Neural cell (in vitro differentiated cells): ENCODE measurements at regions not wholly inside any gene's neighbourhood (a gene's known extent, or its start where the extent isn't known, plus 50 kb on each side); places are given as distances from the start of the nearest gene placed in this dataset.

Experiments
- EZH2 ChIP-seq: fragments of 200-600, 300-800 bp; shearing (Covaris generic), sonication (generic); IDR thresholded peaks from 2 replicates; pipeline ENCODE4 v1.6.1; 2014; ENCODE audit warnings: antibody characterized with exemption, low read length, borderline replicate concordance, mild to moderate bottlenecking; ENCODE audit not compliant: insufficient read depth, poor library complexity, severe bottlenecking
- RAD21 ChIP-seq: fragments of 450-650 bp; conservative IDR thresholded peaks from 2 replicates; pipeline ENCODE4 v1.6.1; 2014; ENCODE audit warnings: antibody characterized with exemption, mild to moderate bottlenecking, moderate library complexity
- TF ChIP-seq, protein P1 (sequence below): fragments of 450-650 bp; IDR thresholded peaks from 2 replicates; pipeline ENCODE4 v1.5.1; 2014; ENCODE audit warnings: antibody characterized with exemption, mild to moderate bottlenecking, moderate library complexity; ENCODE audit not compliant: poor library complexity, severe bottlenecking
- TF ChIP-seq, protein P2 (sequence below): IDR thresholded peaks from 2 replicates; pipeline ENCODE4 v1.6.1; 2012; ENCODE audit warnings: borderline replicate concordance

DNA sequence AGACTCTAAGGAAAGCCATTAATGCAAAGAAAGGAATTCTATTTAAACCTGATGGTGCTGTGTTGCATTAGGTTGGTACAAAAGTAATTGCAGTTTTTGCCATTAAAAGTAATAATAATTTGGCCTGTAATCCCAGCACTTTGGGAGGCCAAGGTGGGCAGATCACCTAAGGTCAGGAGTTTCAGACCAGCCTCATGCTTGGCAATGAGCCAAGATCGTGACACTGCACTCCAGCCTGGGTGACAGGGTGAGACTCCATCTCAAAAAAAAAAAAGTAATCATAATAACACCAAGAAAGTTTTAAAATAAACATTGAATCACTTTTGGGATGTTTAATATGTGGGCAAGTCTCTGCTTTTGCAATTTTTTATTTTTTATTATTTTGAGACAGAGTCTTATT is 107.3 kb upstream of the FRMD4A start:
- TF ChIP-seq, protein P1, sequence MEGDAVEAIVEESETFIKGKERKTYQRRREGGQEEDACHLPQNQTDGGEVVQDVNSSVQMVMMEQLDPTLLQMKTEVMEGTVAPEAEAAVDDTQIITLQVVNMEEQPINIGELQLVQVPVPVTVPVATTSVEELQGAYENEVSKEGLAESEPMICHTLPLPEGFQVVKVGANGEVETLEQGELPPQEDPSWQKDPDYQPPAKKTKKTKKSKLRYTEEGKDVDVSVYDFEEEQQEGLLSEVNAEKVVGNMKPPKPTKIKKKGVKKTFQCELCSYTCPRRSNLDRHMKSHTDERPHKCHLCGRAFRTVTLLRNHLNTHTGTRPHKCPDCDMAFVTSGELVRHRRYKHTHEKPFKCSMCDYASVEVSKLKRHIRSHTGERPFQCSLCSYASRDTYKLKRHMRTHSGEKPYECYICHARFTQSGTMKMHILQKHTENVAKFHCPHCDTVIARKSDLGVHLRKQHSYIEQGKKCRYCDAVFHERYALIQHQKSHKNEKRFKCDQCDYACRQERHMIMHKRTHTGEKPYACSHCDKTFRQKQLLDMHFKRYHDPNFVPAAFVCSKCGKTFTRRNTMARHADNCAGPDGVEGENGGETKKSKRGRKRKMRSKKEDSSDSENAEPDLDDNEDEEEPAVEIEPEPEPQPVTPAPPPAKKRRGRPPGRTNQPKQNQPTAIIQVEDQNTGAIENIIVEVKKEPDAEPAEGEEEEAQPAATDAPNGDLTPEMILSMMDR = no peak
- TF ChIP-seq RAD21 = no peak
- TF ChIP-seq EZH2 = no peak
- TF ChIP-seq, protein P2, sequence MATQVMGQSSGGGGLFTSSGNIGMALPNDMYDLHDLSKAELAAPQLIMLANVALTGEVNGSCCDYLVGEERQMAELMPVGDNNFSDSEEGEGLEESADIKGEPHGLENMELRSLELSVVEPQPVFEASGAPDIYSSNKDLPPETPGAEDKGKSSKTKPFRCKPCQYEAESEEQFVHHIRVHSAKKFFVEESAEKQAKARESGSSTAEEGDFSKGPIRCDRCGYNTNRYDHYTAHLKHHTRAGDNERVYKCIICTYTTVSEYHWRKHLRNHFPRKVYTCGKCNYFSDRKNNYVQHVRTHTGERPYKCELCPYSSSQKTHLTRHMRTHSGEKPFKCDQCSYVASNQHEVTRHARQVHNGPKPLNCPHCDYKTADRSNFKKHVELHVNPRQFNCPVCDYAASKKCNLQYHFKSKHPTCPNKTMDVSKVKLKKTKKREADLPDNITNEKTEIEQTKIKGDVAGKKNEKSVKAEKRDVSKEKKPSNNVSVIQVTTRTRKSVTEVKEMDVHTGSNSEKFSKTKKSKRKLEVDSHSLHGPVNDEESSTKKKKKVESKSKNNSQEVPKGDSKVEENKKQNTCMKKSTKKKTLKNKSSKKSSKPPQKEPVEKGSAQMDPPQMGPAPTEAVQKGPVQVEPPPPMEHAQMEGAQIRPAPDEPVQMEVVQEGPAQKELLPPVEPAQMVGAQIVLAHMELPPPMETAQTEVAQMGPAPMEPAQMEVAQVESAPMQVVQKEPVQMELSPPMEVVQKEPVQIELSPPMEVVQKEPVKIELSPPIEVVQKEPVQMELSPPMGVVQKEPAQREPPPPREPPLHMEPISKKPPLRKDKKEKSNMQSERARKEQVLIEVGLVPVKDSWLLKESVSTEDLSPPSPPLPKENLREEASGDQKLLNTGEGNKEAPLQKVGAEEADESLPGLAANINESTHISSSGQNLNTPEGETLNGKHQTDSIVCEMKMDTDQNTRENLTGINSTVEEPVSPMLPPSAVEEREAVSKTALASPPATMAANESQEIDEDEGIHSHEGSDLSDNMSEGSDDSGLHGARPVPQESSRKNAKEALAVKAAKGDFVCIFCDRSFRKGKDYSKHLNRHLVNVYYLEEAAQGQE = no peak
